ENCODE measurements at regions not wholly inside any gene's neighbourhood (a gene's known extent, or its start where the extent isn't known, plus 50 kb on each side); places are given as distances from the start of the nearest gene placed in this dataset.

- no peak for TF ChIP-seq CTCF (IDR thresholded peaks at IDR 0.05 in 8 of 11, conservative IDR thresholded peaks at IDR 0.05 in 3 of 11)
- TF ChIP-seq POLR2AphosphoS5 (IDR thresholded peaks at IDR 0.05) = no peak
Measured at GRCh38 chrX:9227276-9227675, 193.3 kb upstream of the FAM9B start.
